GM12891 (cell line): ENCODE measurements at regions not wholly inside any gene's neighbourhood (a gene's known extent, or its start where the extent isn't known, plus 50 kb on each side); places are given as distances from the start of the nearest gene placed in this dataset.

Experiments
- POLR2A ChIP-seq: IDR thresholded peaks from 2 replicates; pipeline ENCODE4 v1.6.1; 2011; ENCODE audit warnings: low read depth, low read length, control low read depth
- POLR2AphosphoS5 ChIP-seq: IDR thresholded peaks from 2 replicates; pipeline ENCODE4 v1.6.1; 2011; ENCODE audit warnings: low read depth, low read length, control low read depth
- POU2F2 ChIP-seq: IDR thresholded peaks from 2 replicates; pipeline ENCODE4 v1.6.1; 2011; ENCODE audit warnings: low read depth, mild to moderate bottlenecking, control low read depth, low read length, moderate library complexity
- SPI1 ChIP-seq: IDR thresholded peaks from 2 replicates; pipeline ENCODE4 v1.6.1; 2011; ENCODE audit warnings: low read depth, low read length, control low read depth
- TAF1 ChIP-seq: IDR thresholded peaks from 2 replicates; pipeline ENCODE4 v1.6.1; 2011; ENCODE audit warnings: low read depth, low read length, control low read depth

- TF ChIP-seq POLR2A (no peak), SPI1 (no peak), POLR2AphosphoS5 (no peak), TAF1 (no peak), POU2F2 (no peak)
These were observed 106.4 kb downstream of the C9orf50 start for GRCh38 chr9:129514497-129514867.
